ENCODE measurements at regions not wholly inside any gene's neighbourhood (a gene's known extent, or its start where the extent isn't known, plus 50 kb on each side); places are given as distances from the start of the nearest gene placed in this dataset.

GRCh38 chr12:91317306-91317705 is 134.7 kb upstream of the DCN start:
- DNase-seq (ENCODE audit: low spot score) = no peak

GRCh38 chr12:91316907-91317269 is 134.3 kb upstream of the DCN start:
- Histone ChIP-seq H3K27ac (no peak overlapping the region), H3K4me1 (replicated peaks) (no peaks in the 10 kb centered on the region), H3K4me3 (no peak overlapping the region), H3K9me3 (no peaks in the 10 kb centered on the region), H3K36me3 (no peaks in the 10 kb centered on the region), H3K27me3 (replicated peaks; ENCODE audit: insufficient read depth) (no peaks in the 10 kb centered on the region)
- TF ChIP-seq CTCF (IDR thresholded peaks at IDR 0.05) (no peak), POLR2A (IDR thresholded peaks at IDR 0.05) (no peak)
- DNase-seq (ENCODE audit: low spot score) = no peak
- intact Hi-C loops (cut with DNase I) = no loop called here
- WGBS = 28% methylated on average over 2 of the region's 2 CpGs

More at GRCh38 chr12:91317306-91317705, 134.7 kb upstream of the DCN start:
- WGBS = 37% methylated on average over 3 of the region's 3 CpGs
- Histone ChIP-seq H3K27ac (no peak overlapping the region), H3K4me1 (replicated peaks) (no peaks in the 10 kb centered on the region), H3K4me3 (no peak overlapping the region), H3K36me3 (no peaks in the 10 kb centered on the region), H3K9me3 (no peaks in the 10 kb centered on the region), H3K27me3 (replicated peaks; ENCODE audit: insufficient read depth) (no peaks in the 10 kb centered on the region)
- no peak for TF ChIP-seq POLR2AphosphoS5 (IDR thresholded peaks at IDR 0.05)
- TF ChIP-seq CTCF (IDR thresholded peaks at IDR 0.05) = no peak
- TF ChIP-seq POLR2A (IDR thresholded peaks at IDR 0.05) = no peak
- intact Hi-C loops (cut with DNase I) = no loop called here

- no peak for DNase-seq (ENCODE audit: low spot score)
- intact Hi-C loops (cut with DNase I) = no loop called here
- no peak overlapping the region for H3K4me3 ChIP-seq
- H3K36me3 ChIP-seq = no peaks in the 10 kb centered on the region
- H3K4me1 ChIP-seq (replicated peaks) = no peaks in the 10 kb centered on the region
- WGBS = 86% methylated on average over 1 of the region's 1 CpG
- no peaks in the 10 kb centered on the region for H3K27me3 ChIP-seq (replicated peaks; ENCODE audit: insufficient read depth)
- TF ChIP-seq POLR2AphosphoS5 (IDR thresholded peaks at IDR 0.05) (no peak), POLR2A (IDR thresholded peaks at IDR 0.05) (no peak), CTCF (IDR thresholded peaks at IDR 0.05) (no peak)
- no peak overlapping the region for H3K27ac ChIP-seq
- no peaks in the 10 kb centered on the region for H3K9me3 ChIP-seq
Observed at GRCh38 chr12:91316161-91316906, 133.7 kb upstream of the DCN start.

- TF ChIP-seq POLR2AphosphoS5 (IDR thresholded peaks at IDR 0.05) = no peak
- TF ChIP-seq POLR2A (IDR thresholded peaks at IDR 0.05) = no peak
- TF ChIP-seq CTCF (IDR thresholded peaks at IDR 0.05) = no peak
- DNase-seq (ENCODE audit: low spot score) = no peak
- intact Hi-C loops (cut with DNase I) = no loop called here
- no peak overlapping the region for H3K27ac ChIP-seq
- H3K4me1 ChIP-seq (replicated peaks) = no peaks in the 10 kb centered on the region
- H3K4me3 ChIP-seq = no peak overlapping the region
- H3K36me3 ChIP-seq = no peaks in the 10 kb centered on the region
- 79% methylated on average over 2 of the region's 2 CpGs for WGBS
- H3K9me3 ChIP-seq = no peaks in the 10 kb centered on the region
- no peaks in the 10 kb centered on the region for H3K27me3 ChIP-seq (replicated peaks; ENCODE audit: insufficient read depth)
Observed at GRCh38 chr12:91311081-91311480, 128.5 kb upstream of the DCN start.

- intact Hi-C loops (cut with DNase I) = no loop called here
- no peaks in the 10 kb centered on the region for H3K9me3 ChIP-seq
- DNase-seq (ENCODE audit: low spot score) = no peak
- H3K4me3 ChIP-seq = no peak overlapping the region
- H3K27me3 ChIP-seq (replicated peaks; ENCODE audit: insufficient read depth) = no peaks in the 10 kb centered on the region
- WGBS = 34% methylated on average over 2 of the region's 2 CpGs
- TF ChIP-seq POLR2A (IDR thresholded peaks at IDR 0.05) (no peak), CTCF (IDR thresholded peaks at IDR 0.05) (no peak), POLR2AphosphoS5 (IDR thresholded peaks at IDR 0.05) (no peak)
- H3K36me3 ChIP-seq = no peaks in the 10 kb centered on the region
- no peaks in the 10 kb centered on the region for H3K4me1 ChIP-seq (replicated peaks)
- H3K27ac ChIP-seq = no peak overlapping the region
Observed at GRCh38 chr12:91309450-91309849, 126.8 kb upstream of the DCN start.
